ENCODE measurements at regions not wholly inside any gene's neighbourhood (a gene's known extent, or its start where the extent isn't known, plus 50 kb on each side); places are given as distances from the start of the nearest gene placed in this dataset.
"Not testable (repeated sequence)": the region's sequence is repeated elsewhere in the genome, so short reads cannot be mapped to it uniquely, and the experiment has no call there.

DNA sequence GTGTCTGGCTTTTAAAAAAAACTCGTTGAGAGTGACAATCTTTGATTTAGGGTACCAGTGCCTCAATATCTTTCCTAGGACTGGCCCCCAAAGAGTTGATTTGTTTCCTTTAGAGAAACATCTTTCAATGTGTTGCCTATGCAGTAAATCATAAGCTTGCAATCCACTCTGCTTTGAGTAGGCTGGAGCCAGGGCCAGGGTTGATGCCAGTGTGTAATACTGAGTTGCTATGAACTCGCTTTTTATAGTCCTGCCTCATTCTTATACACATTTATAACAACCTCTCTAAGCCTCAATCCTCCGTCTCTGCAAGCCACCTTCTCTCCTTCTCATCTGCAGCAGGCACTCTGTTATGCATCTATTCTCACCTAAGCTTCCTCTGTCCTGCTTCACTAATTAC lies 674.9 kb upstream of the POM121L12 start:
- DNase-seq (ENCODE audit: low read depth) = no peak

GRCh38 chr7:52355053-52355452 lies 680.4 kb upstream of the POM121L12 start:
- DNase-seq (ENCODE audit: low read depth) = no peak

GRCh38 chr7:52352013-52352981 lies 683.1 kb upstream of the POM121L12 start:
- DNase-seq (ENCODE audit: low read depth) = no peak

DNA sequence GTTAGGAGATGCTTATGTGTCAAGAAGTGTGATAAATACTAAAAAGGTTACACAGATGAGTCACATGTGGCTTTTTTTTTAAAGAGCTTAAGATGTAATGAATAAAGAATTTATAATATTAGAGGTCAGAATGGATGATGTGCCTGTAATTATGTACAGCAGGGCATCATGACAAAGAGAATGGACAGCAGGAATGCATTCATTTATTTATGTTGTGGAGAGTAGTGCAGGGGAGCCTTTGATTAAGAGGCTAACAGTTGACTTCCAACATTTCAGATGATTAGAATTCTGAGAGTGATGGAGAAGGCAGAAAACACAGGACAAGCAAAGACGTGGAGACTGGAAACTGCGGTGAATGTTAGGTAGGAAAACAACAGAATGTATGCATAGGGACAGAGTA lies 691.4 kb upstream of the POM121L12 start:
- DNase-seq (ENCODE audit: low read depth) = no peak

DNA sequence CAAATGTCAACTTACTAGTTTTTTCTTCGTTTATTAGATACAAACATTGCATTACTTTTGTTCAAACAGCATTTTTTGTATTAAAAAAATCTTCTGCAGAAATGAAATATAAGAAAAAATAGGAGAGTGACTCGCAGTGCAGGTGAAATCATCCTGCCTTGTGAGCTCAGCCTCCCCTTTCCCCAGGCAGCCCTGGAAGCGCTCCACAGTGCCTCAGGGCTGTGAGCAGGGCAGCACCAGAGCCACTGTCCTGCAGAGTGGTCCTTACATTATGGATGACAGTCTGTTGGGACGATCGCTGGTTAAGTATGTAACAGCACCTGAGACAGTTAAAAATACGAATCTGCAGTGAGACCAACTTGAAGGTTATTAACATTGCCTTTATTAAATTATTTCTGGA lies 695.4 kb upstream of the POM121L12 start:
- DNase-seq (ENCODE audit: low read depth) = no peak

GRCh38 chr7:52328328-52328727 lies 707.1 kb upstream of the POM121L12 start:
- not testable (repeated sequence) for DNase-seq (ENCODE audit: low read depth)

- DNase-seq (ENCODE audit: low read depth) = no peak
Observed at GRCh38 chr7:52325237-52325636, 710.2 kb upstream of the POM121L12 start.

GRCh38 chr7:52323202-52323746 lies 712.2 kb upstream of the POM121L12 start:
- DNase-seq (ENCODE audit: low read depth) = no peak

- DNase-seq (ENCODE audit: low read depth) = no peak
Observed at GRCh38 chr7:52320610-52321009, 714.8 kb upstream of the POM121L12 start.

- DNase-seq (ENCODE audit: low read depth) = no peak
Observed at GRCh38 chr7:52317921-52318320, 717.5 kb upstream of the POM121L12 start.

DNA sequence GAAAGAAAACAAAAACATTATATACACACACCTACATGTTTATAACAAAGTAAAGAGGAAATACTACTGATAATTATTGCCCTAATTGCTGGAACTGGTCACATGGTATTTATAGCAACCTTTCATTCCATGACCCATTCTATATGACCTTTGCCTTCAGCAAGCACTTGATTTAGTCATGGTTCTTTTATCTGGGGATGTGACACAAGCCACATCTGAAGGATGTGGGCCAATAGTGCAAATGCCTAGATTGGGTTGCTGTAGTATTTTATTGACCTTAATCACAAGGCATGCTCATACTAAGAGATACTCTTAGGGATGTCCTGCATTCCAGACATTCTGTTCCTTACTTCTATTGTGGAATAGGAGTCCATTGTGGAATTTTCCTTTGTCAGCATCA lies 723.5 kb upstream of the POM121L12 start:
- no peak for DNase-seq (ENCODE audit: low read depth)

GRCh38 chr7:52309631-52310030 lies 725.8 kb upstream of the POM121L12 start:
- no peak for DNase-seq (ENCODE audit: low read depth)

DNA sequence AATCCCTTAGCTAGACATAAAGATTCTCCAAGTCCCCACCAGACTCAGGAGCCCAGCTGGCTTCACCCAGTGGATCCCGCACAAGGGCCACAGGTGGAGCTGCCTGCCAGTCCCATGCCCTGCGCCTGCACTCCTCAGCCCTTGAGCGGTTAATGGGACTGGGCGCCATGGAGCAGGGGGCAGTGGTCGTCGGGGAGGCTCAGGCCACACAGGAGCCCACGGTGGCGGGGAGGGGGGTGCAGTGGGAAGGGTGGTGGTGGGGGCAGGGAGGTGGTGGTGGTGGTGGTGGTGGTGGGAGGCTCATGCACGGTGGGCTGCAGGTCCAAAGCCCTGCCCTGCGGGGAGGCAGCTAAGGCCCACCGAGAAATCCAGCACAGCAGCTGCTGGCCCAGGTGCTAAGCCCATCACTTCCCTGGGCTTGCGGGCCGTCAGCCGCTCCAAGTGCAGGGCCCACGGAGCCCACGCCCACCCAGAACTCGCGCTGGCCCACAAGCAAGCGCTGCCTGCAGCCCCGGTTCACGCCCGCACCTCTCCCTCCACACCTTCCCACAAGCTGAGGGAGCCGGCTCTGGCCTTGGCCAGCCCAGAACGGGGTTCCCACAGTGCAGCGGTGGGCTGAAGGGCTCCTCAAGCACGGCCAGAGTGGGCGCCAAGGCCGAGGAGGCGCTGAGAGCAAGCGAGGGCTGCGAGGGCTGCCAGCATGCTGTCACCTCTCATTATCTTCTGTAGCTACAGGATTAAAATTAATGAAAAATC lies 732.5 kb upstream of the POM121L12 start:
- no peak for DNase-seq (ENCODE audit: low read depth)

- no peak for DNase-seq (ENCODE audit: low read depth)
Observed at GRCh38 chr7:52297128-52297527, 738.3 kb upstream of the POM121L12 start.

GRCh38 chr7:52294942-52295341 lies 740.5 kb upstream of the POM121L12 start:
- DNase-seq (ENCODE audit: low read depth) = no peak

DNA sequence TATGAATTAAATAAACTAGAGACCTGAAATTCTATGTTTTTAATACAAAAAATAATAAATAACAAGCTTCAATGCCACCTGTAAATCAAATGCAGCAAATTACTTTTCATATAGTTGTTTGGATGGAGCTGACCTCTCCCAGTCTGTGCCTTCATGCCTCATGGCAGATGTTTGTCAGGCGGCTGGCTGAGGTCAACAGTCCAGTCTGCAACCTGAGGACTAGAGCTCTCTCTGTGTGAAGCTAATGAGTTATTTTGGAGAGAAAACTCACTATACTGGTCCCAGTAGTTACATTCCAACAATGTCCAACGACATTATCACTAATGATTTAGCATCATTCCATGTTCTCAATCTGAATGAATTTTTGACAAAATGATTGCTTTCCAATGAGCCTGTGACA lies 746.2 kb upstream of the POM121L12 start:
- DNase-seq (ENCODE audit: low read depth) = no peak

- no peak for DNase-seq (ENCODE audit: low read depth)
Observed at GRCh38 chr7:52287698-52288097, 747.7 kb upstream of the POM121L12 start.

- no peak for DNase-seq (ENCODE audit: low read depth)
Observed at GRCh38 chr7:52285689-52286088, 749.7 kb upstream of the POM121L12 start.

- DNase-seq (ENCODE audit: low read depth) = no peak
Observed at GRCh38 chr7:52283335-52283734, 752.1 kb upstream of the POM121L12 start.

- no peak for DNase-seq (ENCODE audit: low read depth)
Observed at GRCh38 chr7:52273685-52274610, 761.5 kb upstream of the POM121L12 start.

DNA sequence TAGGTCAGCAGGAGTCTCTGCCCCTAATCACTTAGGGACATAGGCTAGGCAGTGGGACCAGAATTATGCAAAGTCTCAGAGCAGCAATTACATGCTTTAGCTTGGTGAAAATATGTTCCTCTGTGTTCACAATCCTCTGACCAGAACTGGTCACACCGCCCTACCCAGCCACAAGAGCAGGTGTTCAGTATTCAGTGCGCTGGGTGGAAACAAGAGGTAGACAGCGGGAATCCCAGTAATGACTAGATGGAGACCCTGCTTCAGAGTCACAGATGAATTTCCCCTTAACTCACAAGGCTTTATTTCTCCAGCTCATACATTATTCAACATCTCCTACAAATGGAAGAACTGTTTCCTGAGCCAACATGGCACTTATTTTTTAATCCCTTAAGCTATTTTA lies 763.7 kb upstream of the POM121L12 start:
- DNase-seq (ENCODE audit: low read depth) = no peak

GRCh38 chr7:52270301-52270700 lies 765.1 kb upstream of the POM121L12 start:
- no peak for DNase-seq (ENCODE audit: low read depth)

All from renal cortical epithelial cell (primary cell).